ENCODE measurements at regions not wholly inside any gene's neighbourhood (a gene's known extent, or its start where the extent isn't known, plus 50 kb on each side); places are given as distances from the start of the nearest gene placed in this dataset.

- no peaks in the 10 kb centered on the region for H3K27me3 ChIP-seq
- H3K9me3 ChIP-seq: peaks cover 8% of the 10 kb centered on the region
- H4K20me1 ChIP-seq: no peaks in the 10 kb centered on the region
- no peak for TF ChIP-seq Cebpa-rat (IDR thresholded peaks at IDR 0.05)
- H3K4me2 ChIP-seq: no peak overlapping the region
- H3K4me3 ChIP-seq: no peak overlapping the region
- no peak overlapping the region for H3K9ac ChIP-seq
- no peaks in the 10 kb centered on the region for H3K36me3 ChIP-seq
- H3K4me1 ChIP-seq: no peaks in the 10 kb centered on the region
- no peak overlapping the region for H3K27ac ChIP-seq
These were observed 70.4 kb upstream of the CDH19 start for GRCh38 chr18:66674286-66674685.

DNA sequence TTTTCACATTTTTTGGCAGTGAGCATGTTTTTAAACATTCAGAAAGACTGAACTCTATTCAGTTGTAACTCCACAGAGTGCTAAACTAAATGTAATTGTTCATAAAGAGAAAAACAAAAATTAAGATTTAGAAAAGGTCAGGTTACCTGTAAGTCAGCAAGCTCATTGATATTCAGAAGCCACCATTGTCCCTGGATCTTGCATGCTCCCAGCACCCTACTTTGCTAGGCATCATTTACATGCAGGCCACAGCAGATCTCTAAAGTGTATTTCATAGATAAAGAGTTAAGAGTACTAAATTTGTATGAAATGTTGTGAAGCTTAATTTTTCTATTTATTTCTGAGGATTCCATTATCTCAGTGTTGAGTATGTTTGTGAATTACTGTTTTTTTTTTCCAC lies 64.8 kb upstream of the CDH19 start:
- Histone ChIP-seq H4K20me1 (no peaks in the 10 kb centered on the region), H3K36me3 (no peaks in the 10 kb centered on the region), H3K4me2 (no peak overlapping the region), H3K4me1 (no peaks in the 10 kb centered on the region), H3K9me3 (no peaks in the 10 kb centered on the region), H3K9ac (no peak overlapping the region), H3K27me3 (no peaks in the 10 kb centered on the region), H3K27ac (no peak overlapping the region), H3K4me3 (no peak overlapping the region)
- TF ChIP-seq Cebpa-rat (IDR thresholded peaks at IDR 0.05): no peak

DNA sequence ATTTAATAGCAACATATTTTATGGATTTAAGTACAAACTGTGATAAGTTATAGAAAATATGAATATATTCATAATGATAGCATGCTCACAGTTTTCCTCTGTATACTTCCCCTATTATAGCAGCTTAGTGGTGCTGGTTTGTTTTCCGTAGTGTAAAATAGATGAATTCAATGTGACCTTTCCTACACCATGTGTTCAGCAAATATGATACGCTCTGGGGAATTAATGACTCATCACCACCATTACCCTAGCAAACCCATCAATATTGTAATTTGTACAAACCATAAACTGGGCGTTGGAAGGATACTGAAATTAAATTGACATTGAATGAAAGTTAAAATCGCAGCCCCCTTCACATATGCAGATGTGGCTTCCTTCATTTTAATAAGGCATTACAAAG lies 58.7 kb upstream of the CDH19 start:
- Histone ChIP-seq H3K27me3 (no peaks in the 10 kb centered on the region), H3K27ac (no peak overlapping the region), H3K9ac (no peak overlapping the region), H3K4me1 (no peaks in the 10 kb centered on the region), H4K20me1 (no peaks in the 10 kb centered on the region), H3K4me3 (no peak overlapping the region), H3K9me3 (no peaks in the 10 kb centered on the region), H3K4me2 (no peak overlapping the region), H3K36me3 (no peaks in the 10 kb centered on the region)
- TF ChIP-seq Cebpa-rat (IDR thresholded peaks at IDR 0.05): no peak

DNA sequence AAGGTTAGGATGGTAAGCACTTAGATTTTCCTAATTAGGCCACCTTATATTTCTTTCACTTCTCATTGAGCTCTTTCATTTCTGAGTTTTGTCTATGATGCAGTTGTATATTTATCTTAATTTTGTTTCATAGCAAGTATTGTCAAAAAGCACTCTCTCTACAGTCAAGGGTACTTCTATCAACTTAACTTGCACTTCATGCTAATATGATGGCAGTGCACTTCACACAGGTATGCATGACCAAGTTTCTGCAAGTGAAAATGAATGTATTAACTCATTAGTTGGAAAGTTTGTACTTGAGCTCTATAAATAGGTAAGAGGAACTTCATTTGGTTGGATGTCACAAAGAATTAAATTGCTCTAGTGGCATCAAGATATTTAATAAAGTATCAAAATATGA lies 51.5 kb upstream of the CDH19 start:
- H3K4me3 ChIP-seq: no peak overlapping the region
- no peak overlapping the region for H3K4me2 ChIP-seq
- H3K27me3 ChIP-seq: no peaks in the 10 kb centered on the region
- no peaks in the 10 kb centered on the region for H4K20me1 ChIP-seq
- H3K9ac ChIP-seq: no peak overlapping the region
- TF ChIP-seq Cebpa-rat (IDR thresholded peaks at IDR 0.05): no peak
- H3K27ac ChIP-seq: no peak overlapping the region
- no peaks in the 10 kb centered on the region for H3K36me3 ChIP-seq
- H3K9me3 ChIP-seq: no peaks in the 10 kb centered on the region
- no peaks in the 10 kb centered on the region for H3K4me1 ChIP-seq
